Endodermal cell (in vitro differentiated cells): ENCODE measurements at regions not wholly inside any gene's neighbourhood (a gene's known extent, or its start where the extent isn't known, plus 50 kb on each side); places are given as distances from the start of the nearest gene placed in this dataset.

ENCODE experiments used
- DNase-seq: peaks from one replicate; pipeline ENCODE4 v3.0.0-alpha.2; 2017
- H3K27ac ChIP-seq: 2 replicates; pipeline ENCODE4 v1.5.1; 2013; ENCODE audit warnings: mild to moderate bottlenecking, low read depth, low read length, moderate library complexity
- H3K27me3 ChIP-seq: 2 replicates; pipeline ENCODE4 v1.6.1; 2013; ENCODE audit warnings: mild to moderate bottlenecking, low read length, moderate library complexity; ENCODE audit not compliant: insufficient read depth, control insufficient read depth, poor library complexity, severe bottlenecking
- H3K36me3 ChIP-seq: 2 replicates; pipeline ENCODE4 v1.7.0; 2013; ENCODE audit warnings: mild to moderate bottlenecking, low read length, moderate library complexity; ENCODE audit not compliant: control insufficient read depth, insufficient read depth
- H3K4me1 ChIP-seq: one replicate; pipeline ENCODE4 v1.7.0; 2013; ENCODE audit warnings: low read length; ENCODE audit not compliant: control insufficient read depth, insufficient read depth
- H3K4me3 ChIP-seq: 2 replicates; pipeline ENCODE4 v1.5.1; 2013; ENCODE audit warnings: mild to moderate bottlenecking, low read length, moderate library complexity
- H3K9ac ChIP-seq: 2 replicates; pipeline ENCODE4 v1.6.1; 2013; ENCODE audit warnings: mild to moderate bottlenecking, low read length, moderate library complexity; ENCODE audit not compliant: poor library complexity, severe bottlenecking; ENCODE audit errors: extremely low read depth
- H3K9me3 ChIP-seq: 2 replicates; pipeline ENCODE4 v1.6.1; 2013; ENCODE audit warnings: mild to moderate bottlenecking, low read length, moderate library complexity; ENCODE audit not compliant: control insufficient read depth
- H3K27ac Mint-ChIP-seq: 2 replicates; pipeline ENCODE4 v1.8.0; 2020; ENCODE audit warnings: mixed read lengths
- H3K27me3 Mint-ChIP-seq: 2 replicates; pipeline ENCODE4 v1.8.0; 2021; ENCODE audit warnings: mild to moderate bottlenecking, mixed read lengths; ENCODE audit not compliant: insufficient read depth
- H3K36me3 Mint-ChIP-seq: 2 replicates; pipeline ENCODE4 v1.8.0; 2020; ENCODE audit warnings: low read depth, mixed read lengths
- H3K4me1 Mint-ChIP-seq: 2 replicates; pipeline ENCODE4 v1.8.0; 2020; ENCODE audit warnings: mixed read lengths
- H3K4me3 Mint-ChIP-seq: 2 replicates; pipeline ENCODE4 v1.8.0; 2020; ENCODE audit warnings: mild to moderate bottlenecking, moderate library complexity, mixed read lengths
- H3K9me3 Mint-ChIP-seq: 2 replicates; pipeline ENCODE4 v1.8.0; 2020; ENCODE audit warnings: mild to moderate bottlenecking, mixed read lengths
- CTCF ChIP-seq: fragments of 200-600 bp; sonication (generic); conservative IDR thresholded peaks from 2 replicates; pipeline ENCODE4 v1.5.0; 2021; ENCODE audit warnings: antibody characterized with exemption, mild to moderate bottlenecking
- WGBS, 2 experiments: methylation state at CpG; one replicate each; pipeline versions ENCODE4 v1.1.5 to v1.1.7; 2013; ENCODE audit warnings: missing lambda C conversion rate in 2 of 2, mixed read lengths in 1 of 2; ENCODE audit not compliant: insufficient coverage in 1 of 2, insufficient read length in 1 of 2; 5-methylcytosine and 5-hydroxymethylcytosine counted together

- H3K9me3 ChIP-seq, result no peaks in the 10 kb centered on the region
- H3K27me3 ChIP-seq, result no peaks in the 10 kb centered on the region
- no peaks in the 10 kb centered on the region for H3K36me3 ChIP-seq
- peaks cover 4% of the 10 kb centered on the region for H3K4me1 ChIP-seq
- H3K27me3 Mint-ChIP-seq, result no peaks in the 10 kb centered on the region
- no peak overlapping the region for H3K27ac ChIP-seq
- no peak for DNase-seq
- no peak overlapping the region for H3K9ac ChIP-seq
- H3K9me3 Mint-ChIP-seq, result no peaks in the 10 kb centered on the region
- H3K4me1 Mint-ChIP-seq, result peaks cover 9% of the 10 kb centered on the region
- no peak overlapping the region for H3K27ac Mint-ChIP-seq
- no peak for TF ChIP-seq CTCF
- 84% methylated on average over 2 of the region's 2 CpGs; no CpG with 5 or more reads in 1 of the 2 experiments for WGBS, 2 experiments
- no peak overlapping the region for H3K4me3 Mint-ChIP-seq
- H3K4me3 ChIP-seq, result no peak overlapping the region
- no peaks in the 10 kb centered on the region for H3K36me3 Mint-ChIP-seq
Observed at GRCh38 chr21:15620892-15621291, 108.9 kb upstream of the USP25 start.

- H3K9ac ChIP-seq, result no peak overlapping the region
- Mint-ChIP-seq H3K4me1 (peaks cover 19% of the 10 kb centered on the region), H3K4me3 (no peak overlapping the region), H3K27me3 (no peaks in the 10 kb centered on the region), H3K27ac (no peak overlapping the region), H3K9me3 (no peaks in the 10 kb centered on the region), H3K36me3 (no peaks in the 10 kb centered on the region)
- no peak for TF ChIP-seq CTCF
- H3K9me3 ChIP-seq, result no peaks in the 10 kb centered on the region
- H3K4me1 ChIP-seq, result peaks cover 10% of the 10 kb centered on the region
- no peaks in the 10 kb centered on the region for H3K36me3 ChIP-seq
- WGBS, 2 experiments, result 93 to 100% methylated on average over 1 to 2 of the region's 2 CpGs
- H3K27me3 ChIP-seq, result no peaks in the 10 kb centered on the region
- no peak overlapping the region for H3K4me3 ChIP-seq
- H3K27ac ChIP-seq, result no peak overlapping the region
- DNase-seq, result no peak
Observed at GRCh38 chr21:15624646-15625045, 105.1 kb upstream of the USP25 start.

GRCh38 chr21:15625363-15625762 lies 104.4 kb upstream of the USP25 start:
- Mint-ChIP-seq H3K27me3 (no peaks in the 10 kb centered on the region), H3K36me3 (no peaks in the 10 kb centered on the region)
- WGBS, 2 experiments, result 98 to 100% methylated on average over 1 to 2 of the region's 3 CpGs

More at GRCh38 chr21:15625363-15625762, 104.4 kb upstream of the USP25 start:
- no peak overlapping the region for H3K27ac ChIP-seq
- H3K4me3 Mint-ChIP-seq, result no peak overlapping the region
- H3K9me3 Mint-ChIP-seq, result no peaks in the 10 kb centered on the region
- no peak for DNase-seq
- H3K9me3 ChIP-seq, result no peaks in the 10 kb centered on the region
- no peak overlapping the region for H3K9ac ChIP-seq
- peaks cover 10% of the 10 kb centered on the region for H3K4me1 ChIP-seq
- H3K27ac Mint-ChIP-seq, result no peak overlapping the region
- no peaks in the 10 kb centered on the region for H3K27me3 ChIP-seq
- no peak for TF ChIP-seq CTCF
- no peak overlapping the region for H3K4me3 ChIP-seq
- peaks cover 19% of the 10 kb centered on the region for H3K4me1 Mint-ChIP-seq
- no peaks in the 10 kb centered on the region for H3K36me3 ChIP-seq
